Astrocyte of the spinal cord (primary cell): ENCODE measurements at regions not wholly inside any gene's neighbourhood (a gene's known extent, or its start where the extent isn't known, plus 50 kb on each side); places are given as distances from the start of the nearest gene placed in this dataset.
"Not testable (repeated sequence)": the region's sequence is repeated elsewhere in the genome, so short reads cannot be mapped to it uniquely, and the experiment has no call there.

Experiments
- DNase-seq: peaks from one replicate; pipeline ENCODE4 v3.0.0; 2011; ENCODE audit warnings: low read depth, low spot score
- H3K4me3 ChIP-seq: 2 replicates; pipeline ENCODE4 v1.5.1; 2011; ENCODE audit warnings: low read depth, mild to moderate bottlenecking, low read length, moderate library complexity
- CTCF ChIP-seq: IDR thresholded peaks from 2 replicates; pipeline ENCODE4 v1.5.1; 2012; ENCODE audit warnings: low read depth, mild to moderate bottlenecking, low read length, inconsistent platforms
- in situ Hi-C: cut with HindIII; loops from 2 replicates; pipeline ENCODE4 v1.10.0; 2017; ENCODE audit warnings: low sequenced_read_pairs

GRCh38 chr15:21262851-21263425, 177.4 kb downstream of the POTEB3 start:
- TF ChIP-seq CTCF, result no peak
- no peak overlapping the region for H3K4me3 ChIP-seq
- in situ Hi-C loops, result no loop called here
- no peak for DNase-seq

GRCh38 chr15:21261965-21262850, 178.1 kb downstream of the POTEB3 start:
- no peak overlapping the region for H3K4me3 ChIP-seq
- in situ Hi-C loops, result no loop called here
- peak; percentile 0 for DNase-seq
- no peak for TF ChIP-seq CTCF

- in situ Hi-C loops, result no loop called here
- DNase-seq, result peak; percentile 0
- no peak for TF ChIP-seq CTCF
- H3K4me3 ChIP-seq, result no peak overlapping the region
Measured at GRCh38 chr15:21261396-21261964, 178.8 kb downstream of the POTEB3 start.

- DNase-seq, result peak; percentile 1
- no peak overlapping the region for H3K4me3 ChIP-seq
- no peak for TF ChIP-seq CTCF
- in situ Hi-C loops, result no loop called here
Measured at GRCh38 chr15:21260966-21261395, 179.3 kb downstream of the POTEB3 start.

GRCh38 chr15:21258635-21259034, 181.7 kb downstream of the POTEB3 start:
- H3K4me3 ChIP-seq, in situ Hi-C loops: not testable (repeated sequence)
- DNase-seq, result peak; percentile 0

GRCh38 chr15:21249508-21250019, 190.7 kb downstream of the POTEB3 start:
- DNase-seq, in situ Hi-C loops, H3K4me3 ChIP-seq: not testable (repeated sequence)
